ENCODE measurements at regions not wholly inside any gene's neighbourhood (a gene's known extent, or its start where the extent isn't known, plus 50 kb on each side); places are given as distances from the start of the nearest gene placed in this dataset.

GRCh38 chr12:83404521-83404920 is 717.8 kb downstream of the TMTC2 start:
- no peak for TF ChIP-seq MAX (IDR thresholded peaks at IDR 0.05)
- no peak for TF ChIP-seq YY1 (IDR thresholded peaks at IDR 0.05)
- TF ChIP-seq CTCF (IDR thresholded peaks at IDR 0.05; ENCODE audit: low read depth, low read length, missing input control) = no peak
- TF ChIP-seq GABPA (IDR thresholded peaks at IDR 0.05 in 1 of 2, conservative IDR thresholded peaks at IDR 0.05 in 1 of 2) = no peak
- TF ChIP-seq FOXA1 (IDR thresholded peaks at IDR 0.05) = no peak
- no peak for TF ChIP-seq JUND (IDR thresholded peaks at IDR 0.05)
- no peak for TF ChIP-seq TAF1 (conservative IDR thresholded peaks at IDR 0.05)
- TF ChIP-seq REST (IDR thresholded peaks at IDR 0.05) = no peak
- no peak for TF ChIP-seq EGR1 (IDR thresholded peaks at IDR 0.05; ENCODE audit: low read depth in 2 of 2)
- no peak for TF ChIP-seq RAD21 (IDR thresholded peaks at IDR 0.05)
- TF ChIP-seq HNF4G (IDR thresholded peaks at IDR 0.05) = no peak
